Glomerular visceral epithelial cell (primary cell): ENCODE measurements at regions not wholly inside any gene's neighbourhood (a gene's known extent, or its start where the extent isn't known, plus 50 kb on each side); places are given as distances from the start of the nearest gene placed in this dataset.
"Not testable (repeated sequence)": the region's sequence is repeated elsewhere in the genome, so short reads cannot be mapped to it uniquely, and the experiment has no call there.

Experiments
- DNase-seq: peaks from one replicate; pipeline ENCODE4 v3.0.0-alpha.2; 2016; ENCODE audit errors: extremely low spot score

- no peak for DNase-seq
Observed at GRCh38 chr4:38466401-38466800, 197.6 kb upstream of the KLF3 start.

- DNase-seq: no peak
Observed at GRCh38 chr4:38467296-38467695, 196.7 kb upstream of the KLF3 start.

GRCh38 chr4:38468339-38468866 lies 195.6 kb upstream of the KLF3 start:
- no peak for DNase-seq

GRCh38 chr4:38469410-38469809 lies 194.6 kb upstream of the KLF3 start:
- no peak for DNase-seq

GRCh38 chr4:38470735-38471262 lies 193.2 kb upstream of the KLF3 start:
- DNase-seq: no peak

GRCh38 chr4:38482696-38483095 lies 181.3 kb upstream of the KLF3 start:
- no peak for DNase-seq

- DNase-seq: not testable (repeated sequence)
Observed at GRCh38 chr4:38483628-38484027, 180.4 kb upstream of the KLF3 start.

GRCh38 chr4:38489011-38489861 lies 174.8 kb upstream of the KLF3 start:
- DNase-seq: no peak

GRCh38 chr4:38489924-38490639 lies 173.9 kb upstream of the KLF3 start:
- no peak for DNase-seq

GRCh38 chr4:38490753-38491446 lies 173.1 kb upstream of the KLF3 start:
- DNase-seq: no peak

- no peak for DNase-seq
Observed at GRCh38 chr4:38491854-38492478, 172.0 kb upstream of the KLF3 start.

- no peak for DNase-seq
Observed at GRCh38 chr4:38493066-38493465, 170.9 kb upstream of the KLF3 start.

- no peak for DNase-seq
Observed at GRCh38 chr4:38495446-38495845, 168.6 kb upstream of the KLF3 start.

- no peak for DNase-seq
Observed at GRCh38 chr4:38497121-38497520, 166.9 kb upstream of the KLF3 start.

GRCh38 chr4:38499101-38499500 lies 164.9 kb upstream of the KLF3 start:
- DNase-seq: no peak

GRCh38 chr4:38500433-38500832 lies 163.6 kb upstream of the KLF3 start:
- no peak for DNase-seq

GRCh38 chr4:38501698-38502097 lies 162.3 kb upstream of the KLF3 start:
- DNase-seq: no peak

- DNase-seq: no peak
Observed at GRCh38 chr4:38503689-38504395, 160.2 kb upstream of the KLF3 start.

GRCh38 chr4:38504396-38504715 lies 159.6 kb upstream of the KLF3 start:
- DNase-seq: no peak

GRCh38 chr4:38509551-38509950 lies 154.4 kb upstream of the KLF3 start:
- DNase-seq: no peak

- DNase-seq: no peak
Observed at GRCh38 chr4:38510201-38510600, 153.8 kb upstream of the KLF3 start.
